ES-I3 (cell line): ENCODE measurements at regions not wholly inside any gene's neighbourhood (a gene's known extent, or its start where the extent isn't known, plus 50 kb on each side); places are given as distances from the start of the nearest gene placed in this dataset.

Source experiments
- H3K36me3 ChIP-seq: 2 replicates; pipeline ENCODE4 v1.6.1; 2013; ENCODE audit warnings: mild to moderate bottlenecking, low read length, control low read depth, moderate library complexity; ENCODE audit not compliant: insufficient read depth
- H3K4me1 ChIP-seq: 2 replicates; pipeline ENCODE4 v1.6.1; 2013; ENCODE audit warnings: mild to moderate bottlenecking, control low read depth, low read length; ENCODE audit not compliant: insufficient read depth
- H3K9ac ChIP-seq: 2 replicates; pipeline ENCODE4 v1.6.1; 2013; ENCODE audit warnings: low read depth, mild to moderate bottlenecking, low read length, moderate library complexity
- H3K9me3 ChIP-seq: 2 replicates; pipeline ENCODE4 v1.6.1; 2013; ENCODE audit warnings: mild to moderate bottlenecking, low read length, moderate library complexity; ENCODE audit not compliant: control insufficient read depth, insufficient read depth

- Histone ChIP-seq H3K36me3 (no peaks in the 10 kb centered on the region), H3K9me3 (no peaks in the 10 kb centered on the region), H3K4me1 (peaks cover 14% of the 10 kb centered on the region; the same call in 1 of the 2 replicates), H3K9ac (no peak overlapping the region)
Measured at GRCh38 chr3:174644287-174644686, 214.8 kb upstream of the NAALADL2 start.

GRCh38 chr3:174651951-174652350, 207.2 kb upstream of the NAALADL2 start:
- H3K36me3 ChIP-seq: no peaks in the 10 kb centered on the region
- H3K9ac ChIP-seq: no peak overlapping the region
- H3K9me3 ChIP-seq: no peaks in the 10 kb centered on the region
- H3K4me1 ChIP-seq: no peaks in the 10 kb centered on the region

GRCh38 chr3:174659511-174659910, 199.6 kb upstream of the NAALADL2 start:
- H3K9ac ChIP-seq: no peak overlapping the region
- H3K36me3 ChIP-seq: no peaks in the 10 kb centered on the region
- H3K4me1 ChIP-seq: no peaks in the 10 kb centered on the region
- no peaks in the 10 kb centered on the region for H3K9me3 ChIP-seq

GRCh38 chr3:174662653-174663052, 196.5 kb upstream of the NAALADL2 start:
- H3K4me1 ChIP-seq: no peaks in the 10 kb centered on the region
- H3K9me3 ChIP-seq: no peaks in the 10 kb centered on the region
- no peak overlapping the region for H3K9ac ChIP-seq
- no peaks in the 10 kb centered on the region for H3K36me3 ChIP-seq

GRCh38 chr3:174667386-174667785, 191.7 kb upstream of the NAALADL2 start:
- H3K9me3 ChIP-seq: no peaks in the 10 kb centered on the region
- H3K36me3 ChIP-seq: no peaks in the 10 kb centered on the region
- no peaks in the 10 kb centered on the region for H3K4me1 ChIP-seq
- no peak overlapping the region for H3K9ac ChIP-seq

- H3K36me3 ChIP-seq: no peaks in the 10 kb centered on the region
- no peaks in the 10 kb centered on the region for H3K9me3 ChIP-seq
- H3K4me1 ChIP-seq: no peaks in the 10 kb centered on the region
- H3K9ac ChIP-seq: no peak overlapping the region
Measured at GRCh38 chr3:174675406-174675805, 183.7 kb upstream of the NAALADL2 start.

GRCh38 chr3:174681784-174682183, 177.3 kb upstream of the NAALADL2 start:
- Histone ChIP-seq H3K36me3 (no peaks in the 10 kb centered on the region), H3K9ac (no peak overlapping the region), H3K9me3 (no peaks in the 10 kb centered on the region)

GRCh38 chr3:174685796-174686195, 173.3 kb upstream of the NAALADL2 start:
- Histone ChIP-seq H3K9ac (no peak overlapping the region), H3K36me3 (no peaks in the 10 kb centered on the region), H3K4me1 (no peaks in the 10 kb centered on the region), H3K9me3 (no peaks in the 10 kb centered on the region)

More at GRCh38 chr3:174681784-174682183, 177.3 kb upstream of the NAALADL2 start:
- H3K4me1 ChIP-seq: no peaks in the 10 kb centered on the region

GRCh38 chr3:174697310-174697709, 161.8 kb upstream of the NAALADL2 start:
- Histone ChIP-seq H3K9ac (no peak overlapping the region), H3K4me1 (no peaks in the 10 kb centered on the region), H3K36me3 (no peaks in the 10 kb centered on the region), H3K9me3 (no peaks in the 10 kb centered on the region)

- H3K4me1 ChIP-seq: no peaks in the 10 kb centered on the region
- H3K36me3 ChIP-seq: no peaks in the 10 kb centered on the region
- H3K9me3 ChIP-seq: no peaks in the 10 kb centered on the region
- H3K9ac ChIP-seq: no peak overlapping the region
Measured at GRCh38 chr3:174700736-174701135, 158.4 kb upstream of the NAALADL2 start.

- Histone ChIP-seq H3K36me3 (no peaks in the 10 kb centered on the region), H3K9ac (no peak overlapping the region), H3K4me1 (no peaks in the 10 kb centered on the region), H3K9me3 (no peaks in the 10 kb centered on the region)
Measured at GRCh38 chr3:174710612-174711011, 148.5 kb upstream of the NAALADL2 start.

- no peaks in the 10 kb centered on the region for H3K4me1 ChIP-seq
- H3K9ac ChIP-seq: no peak overlapping the region
- no peaks in the 10 kb centered on the region for H3K9me3 ChIP-seq
- H3K36me3 ChIP-seq: no peaks in the 10 kb centered on the region
Measured at GRCh38 chr3:174715386-174715785, 143.7 kb upstream of the NAALADL2 start.

GRCh38 chr3:174716956-174717505, 142.1 kb upstream of the NAALADL2 start:
- H3K4me1 ChIP-seq: no peaks in the 10 kb centered on the region
- no peaks in the 10 kb centered on the region for H3K9me3 ChIP-seq

GRCh38 chr3:174720717-174721116, 138.4 kb upstream of the NAALADL2 start:
- no peaks in the 10 kb centered on the region for H3K9me3 ChIP-seq
- no peak overlapping the region for H3K9ac ChIP-seq
- no peaks in the 10 kb centered on the region for H3K4me1 ChIP-seq
- H3K36me3 ChIP-seq: no peaks in the 10 kb centered on the region

More at GRCh38 chr3:174716956-174717505, 142.1 kb upstream of the NAALADL2 start:
- no peak overlapping the region for H3K9ac ChIP-seq
- H3K36me3 ChIP-seq: no peaks in the 10 kb centered on the region

- H3K9me3 ChIP-seq: no peaks in the 10 kb centered on the region
- no peaks in the 10 kb centered on the region for H3K36me3 ChIP-seq
- no peaks in the 10 kb centered on the region for H3K4me1 ChIP-seq
- no peak overlapping the region for H3K9ac ChIP-seq
Measured at GRCh38 chr3:174725303-174725702, 133.8 kb upstream of the NAALADL2 start.

- Histone ChIP-seq H3K4me1 (no peaks in the 10 kb centered on the region), H3K9me3 (no peaks in the 10 kb centered on the region; the same call in 1 of the 2 replicates), H3K9ac (no peak overlapping the region), H3K36me3 (no peaks in the 10 kb centered on the region)
Measured at GRCh38 chr3:174737966-174738365, 121.2 kb upstream of the NAALADL2 start.
